ENCODE measurements at regions not wholly inside any gene's neighbourhood (a gene's known extent, or its start where the extent isn't known, plus 50 kb on each side); places are given as distances from the start of the nearest gene placed in this dataset.

DNA sequence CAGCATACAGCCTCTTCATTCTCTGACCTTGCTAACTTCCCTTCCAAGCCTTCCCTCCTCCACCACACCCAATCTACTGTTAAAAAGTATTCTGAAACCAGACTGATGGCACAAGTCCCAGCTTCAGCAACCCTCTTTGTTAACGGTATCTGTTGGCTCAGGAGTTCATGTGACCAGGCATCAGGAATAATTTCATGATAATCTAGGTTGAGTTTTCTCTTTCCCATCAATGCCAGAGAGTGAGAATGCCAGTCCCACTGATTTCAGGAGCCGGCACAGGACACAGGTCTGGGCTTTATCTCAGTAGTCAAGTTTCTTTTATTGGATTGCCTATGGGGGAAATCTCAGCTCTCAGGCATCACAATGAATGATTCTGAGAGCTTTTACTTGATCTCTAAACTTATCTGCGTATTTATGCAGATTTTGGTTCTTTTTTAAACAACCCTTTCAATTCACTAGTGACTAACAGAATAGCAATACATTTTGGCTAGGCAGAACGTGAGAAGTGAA is 231.0 kb upstream of the LYZL1 start:
- ChIA-PET POLR2A (no interaction called here), CTCF (no interaction called here), SMC1A (ENCODE audit: uncharacterized antibody, unreplicated experiment) (no interaction called here), RAD21 (ENCODE audit: unreplicated experiment) (no interaction called here)
- Histone ChIP-seq H3K4me3 (no peak overlapping the region), H3K27ac (ENCODE audit: control insufficient read depth, insufficient read depth) (no peak overlapping the region), H2AFZ (ENCODE audit: control insufficient read depth, low read depth, low read length) (no peak overlapping the region), H3K4me2 (ENCODE audit: control insufficient read depth, insufficient read depth) (no peak overlapping the region), H3K9me3 (replicated peaks; ENCODE audit: control insufficient read depth, insufficient read depth, low read length) (no peaks in the 10 kb centered on the region), H3K9ac (ENCODE audit: control insufficient read depth, insufficient read depth, low read length) (no peak overlapping the region), H4K20me1 (ENCODE audit: control insufficient read depth, insufficient read depth) (no peaks in the 10 kb centered on the region), H3K36me3 (ENCODE audit: control insufficient read depth in 2 of 2, insufficient read depth in 2 of 2, low read length in 1 of 2) (no peaks in the 10 kb centered on the region), H3K4me1 (ENCODE audit: control insufficient read depth, insufficient read depth, low read length) (no peaks in the 10 kb centered on the region), H3K27me3 (replicated peaks in 1 of 2; ENCODE audit: control insufficient read depth in 2 of 2, insufficient read depth in 2 of 2, low read length in 1 of 2) (no peaks in the 10 kb centered on the region), H3K79me2 (ENCODE audit: control insufficient read depth, insufficient read depth, low read length) (no peaks in the 10 kb centered on the region)
- BruUV-seq (replicated peaks) = no TSS peak
- intact Hi-C loops (cut with micrococcal nuclease; ENCODE audit: unreplicated experiment) (no loop called here), in situ Hi-C loops (cut with MboI) (no loop called here)
- DNase-seq (ENCODE audit: low read depth, low spot score) = no peak
- ATAC-seq = no peak
- 31% methylated on average over 4 of the region's 4 CpGs for WGBS (ENCODE audit: insufficient coverage, insufficient replicate concordance, low lambda C conversion rate, missing lambda C conversion rate)
- TF ChIP-seq NFYA (IDR thresholded peaks at IDR 0.05; ENCODE audit: borderline replicate concordance, low read depth, low read length) (no peak), NR2C1 (IDR thresholded peaks at IDR 0.05) (no peak), ZNF217 (IDR thresholded peaks at IDR 0.05) (no peak), ASH2L (IDR thresholded peaks at IDR 0.05; ENCODE audit: borderline replicate concordance, low read depth) (no peak), ATF7 (IDR thresholded peaks at IDR 0.05; ENCODE audit: low read depth) (no peak), MYB (IDR thresholded peaks at IDR 0.05; ENCODE audit: borderline replicate concordance, low read depth, low read length) (no peak), ZNF274 (IDR thresholded peaks at IDR 0.05; ENCODE audit: insufficient read depth, insufficient read length) (no peak), PAX8 (IDR thresholded peaks at IDR 0.05) (no peak), EZH2 (IDR thresholded peaks at IDR 0.05; ENCODE audit: borderline replicate concordance, control insufficient read depth, low read depth, low read length) (no peak), BACH1 (IDR thresholded peaks at IDR 0.05; ENCODE audit: borderline replicate concordance) (no peak), KDM1A (IDR thresholded peaks at IDR 0.05; ENCODE audit: borderline replicate concordance) (no peak), MEF2B (IDR thresholded peaks at IDR 0.05; ENCODE audit: partially characterized antibody, poor library complexity, severe bottlenecking) (no peak), STAT3 (IDR thresholded peaks at IDR 0.05; ENCODE audit: low read depth, low read length) (no peak)
- TF ChIP-seq, protein P1, sequence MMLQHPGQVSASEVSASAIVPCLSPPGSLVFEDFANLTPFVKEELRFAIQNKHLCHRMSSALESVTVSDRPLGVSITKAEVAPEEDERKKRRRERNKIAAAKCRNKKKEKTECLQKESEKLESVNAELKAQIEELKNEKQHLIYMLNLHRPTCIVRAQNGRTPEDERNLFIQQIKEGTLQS (IDR thresholded peaks at IDR 0.05; ENCODE audit: borderline replicate concordance, extremely low read depth, low read depth, low read length) = no peak
- TF ChIP-seq, protein P2, sequence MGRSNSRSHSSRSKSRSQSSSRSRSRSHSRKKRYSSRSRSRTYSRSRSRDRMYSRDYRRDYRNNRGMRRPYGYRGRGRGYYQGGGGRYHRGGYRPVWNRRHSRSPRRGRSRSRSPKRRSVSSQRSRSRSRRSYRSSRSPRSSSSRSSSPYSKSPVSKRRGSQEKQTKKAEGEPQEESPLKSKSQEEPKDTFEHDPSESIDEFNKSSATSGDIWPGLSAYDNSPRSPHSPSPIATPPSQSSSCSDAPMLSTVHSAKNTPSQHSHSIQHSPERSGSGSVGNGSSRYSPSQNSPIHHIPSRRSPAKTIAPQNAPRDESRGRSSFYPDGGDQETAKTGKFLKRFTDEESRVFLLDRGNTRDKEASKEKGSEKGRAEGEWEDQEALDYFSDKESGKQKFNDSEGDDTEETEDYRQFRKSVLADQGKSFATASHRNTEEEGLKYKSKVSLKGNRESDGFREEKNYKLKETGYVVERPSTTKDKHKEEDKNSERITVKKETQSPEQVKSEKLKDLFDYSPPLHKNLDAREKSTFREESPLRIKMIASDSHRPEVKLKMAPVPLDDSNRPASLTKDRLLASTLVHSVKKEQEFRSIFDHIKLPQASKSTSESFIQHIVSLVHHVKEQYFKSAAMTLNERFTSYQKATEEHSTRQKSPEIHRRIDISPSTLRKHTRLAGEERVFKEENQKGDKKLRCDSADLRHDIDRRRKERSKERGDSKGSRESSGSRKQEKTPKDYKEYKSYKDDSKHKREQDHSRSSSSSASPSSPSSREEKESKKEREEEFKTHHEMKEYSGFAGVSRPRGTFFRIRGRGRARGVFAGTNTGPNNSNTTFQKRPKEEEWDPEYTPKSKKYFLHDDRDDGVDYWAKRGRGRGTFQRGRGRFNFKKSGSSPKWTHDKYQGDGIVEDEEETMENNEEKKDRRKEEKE (IDR thresholded peaks at IDR 0.05) = no peak
- no peak for FAIRE-seq

Data from GM12878 (cell line).